H1 (cell line): ENCODE measurements at regions not wholly inside any gene's neighbourhood (a gene's known extent, or its start where the extent isn't known, plus 50 kb on each side); places are given as distances from the start of the nearest gene placed in this dataset.

Experiments used
- NRF1 ChIP-seq: IDR thresholded peaks from 2 replicates; pipeline ENCODE4 v1.6.1; 2011; ENCODE audit warnings: mild to moderate bottlenecking, low read depth, low read length, improper control_type of control experiment
- POLR2A ChIP-seq, 2 experiments: IDR thresholded peaks; 1 replicate in 1 of 2; 2 replicates in 1 of 2; pipeline ENCODE4 v1.6.1; 2011; ENCODE audit warnings: low read depth in 2 of 2, low read length in 2 of 2, mild to moderate bottlenecking in 2 of 2; ENCODE audit errors: control extremely low read depth in 1 of 2
- ZNF274 ChIP-seq: IDR thresholded peaks from 2 replicates; pipeline ENCODE4 v1.7.0; 2012; ENCODE audit warnings: low read length, borderline replicate concordance; ENCODE audit errors: extremely low read depth

DNA sequence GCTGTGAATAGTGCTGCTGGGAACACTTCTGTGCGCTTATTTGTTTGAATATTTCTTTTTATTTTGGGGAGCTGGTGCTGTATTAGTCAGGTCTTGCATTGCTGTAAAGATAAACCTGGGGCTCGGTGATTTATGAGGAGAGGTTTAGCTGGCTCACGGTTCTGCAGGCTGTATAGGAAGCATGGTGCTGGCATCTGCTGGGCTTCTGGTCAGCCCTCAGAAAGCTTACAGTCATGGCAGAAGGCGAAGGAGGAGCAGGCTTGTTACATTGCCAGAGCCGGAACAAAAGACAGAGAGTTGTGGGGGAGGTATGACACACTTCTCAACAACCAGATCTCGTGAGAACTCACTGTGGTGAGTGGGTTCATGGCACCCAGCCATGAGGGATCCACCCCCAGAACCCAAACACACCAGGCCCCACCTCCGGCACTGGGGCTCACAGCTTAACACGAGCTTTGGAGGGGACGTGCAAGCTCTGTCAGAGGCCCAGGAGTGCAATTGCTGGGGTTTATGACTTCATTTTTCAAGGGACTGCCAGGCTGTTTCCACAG lies 68.8 kb upstream of the GATA5 start:
- TF ChIP-seq POLR2A (IDR thresholded peaks at IDR 0.05; ENCODE audit: control extremely low read depth in 1 of 2, low read depth in 2 of 2, low read length in 2 of 2), result no peak
- TF ChIP-seq ZNF274, result no peak
- TF ChIP-seq NRF1, result no peak
